Endothelial cell of umbilical vein (primary cell): ENCODE measurements at regions not wholly inside any gene's neighbourhood (a gene's known extent, or its start where the extent isn't known, plus 50 kb on each side); places are given as distances from the start of the nearest gene placed in this dataset.

ENCODE experiments used
- BruUV-seq: library from RNA; stranded (reverse); fragments of 400-500 nt; replicated peaks from 2 replicates; lab custom pipeline; 2021; lab: Mats Ljungman, UMichigan
- CTCF ChIA-PET: fragments of 300-600, 350-600 bp; sonication (Branson Sonifier 250); formaldehyde crosslinking; loops from one replicate; lab custom pipeline; 2021; ENCODE audit warnings: antibody characterized with exemption, inconsistent platforms; lab: Charles Lee
- POLR2A ChIA-PET: fragments of 300-600, 350-600 bp; sonication (Branson Sonifier 250); formaldehyde crosslinking; loops from one replicate; lab custom pipeline; 2021; ENCODE audit warnings: antibody characterized with exemption, inconsistent platforms; lab: Charles Lee
- DNase-seq: peaks from one replicate; pipeline ENCODE4 v3.0.0-alpha.2; 2011; ENCODE audit warnings: low read depth, low spot score
- FAIRE-seq: peaks from 2 replicates; lab custom pipeline; 2011; peaks lifted over from hg19 to GRCh38; lab: Jason Lieb, UNC
- H2AFZ ChIP-seq: 2 replicates; pipeline ENCODE4 v1.6.0; 2012; ENCODE audit warnings: low read depth, low read length, control low read depth, inconsistent platforms
- H3K27ac ChIP-seq: 2 replicates; pipeline ENCODE4 v1.5.1; 2011; ENCODE audit warnings: low read depth, mild to moderate bottlenecking, control low read depth, low read length, moderate library complexity; ENCODE audit not compliant: insufficient read depth
- H3K27me3 ChIP-seq, 2 experiments: 2 replicates each; pipeline versions ENCODE4 v1.6.0 to v1.6.1; 2011; ENCODE audit warnings: low read length in 2 of 2, mixed read lengths in 1 of 2; ENCODE audit not compliant: control insufficient read depth in 2 of 2, insufficient read depth in 2 of 2
- H3K36me3 ChIP-seq, 2 experiments: 2 replicates in 1 of 2; 3 replicates in 1 of 2; pipeline ENCODE4 v1.5.1; 2011; ENCODE audit warnings: low read length in 2 of 2, mild to moderate bottlenecking in 1 of 2, moderate library complexity in 1 of 2; ENCODE audit not compliant: control insufficient read depth in 2 of 2, insufficient read depth in 2 of 2; ENCODE audit errors: extremely low read depth in 1 of 2
- H3K4me1 ChIP-seq: 3 replicates; pipeline ENCODE4 v1.5.1; 2011; ENCODE audit warnings: mild to moderate bottlenecking, low read length; ENCODE audit not compliant: control insufficient read depth, insufficient read depth; ENCODE audit errors: extremely low read depth
- H3K4me2 ChIP-seq: 2 replicates; pipeline ENCODE4 v1.6.1; 2011; ENCODE audit warnings: low read length, control low read depth, mixed read lengths; ENCODE audit not compliant: insufficient read depth
- H3K4me3 ChIP-seq, 3 experiments: fragments of 200-600 bp in 1 of 3; sonication (generic), shearing (Covaris generic) in 1 of 3; replicated peaks in 1 of 3; 2 replicates each; pipeline ENCODE4 v1.5.1; 2011 to 2016; ENCODE audit warnings: control low read depth in 3 of 3, low read length in 3 of 3, mild to moderate bottlenecking in 2 of 3, inconsistent platforms in 1 of 3, low read depth in 1 of 3, moderate library complexity in 1 of 3; ENCODE audit not compliant: insufficient read depth in 1 of 3
- H3K79me2 ChIP-seq: 2 replicates; pipeline ENCODE4 v1.6.0; 2012; ENCODE audit warnings: low read length, inconsistent platforms; ENCODE audit not compliant: control insufficient read depth, insufficient read depth
- H3K9ac ChIP-seq: replicated peaks from 2 replicates; pipeline ENCODE3; 2011; ENCODE audit warnings: low read length, control low read depth; ENCODE audit not compliant: insufficient read depth; ENCODE audit errors: extremely low read depth
- H3K9me1 ChIP-seq: replicated peaks from 3 replicates; pipeline ENCODE4 v1.6.0; 2011; ENCODE audit warnings: mild to moderate bottlenecking, low read length; ENCODE audit not compliant: control insufficient read depth, insufficient read depth; ENCODE audit errors: extremely low read depth
- H3K9me3 ChIP-seq: replicated peaks from 2 replicates; pipeline ENCODE4 v1.5.1; 2012; ENCODE audit warnings: low read length, inconsistent platforms; ENCODE audit not compliant: control insufficient read depth, insufficient read depth
- H4K20me1 ChIP-seq: replicated peaks from 2 replicates; pipeline ENCODE3; 2011; ENCODE audit warnings: mild to moderate bottlenecking, low read length; ENCODE audit not compliant: control insufficient read depth, insufficient read depth; ENCODE audit errors: extremely low read depth
- EZH2 ChIP-seq: IDR thresholded peaks from 2 replicates; pipeline ENCODE4 v1.6.1; 2012; ENCODE audit warnings: borderline replicate concordance, low read depth, mild to moderate bottlenecking, moderate library complexity, low read length, inconsistent platforms; ENCODE audit not compliant: severe bottlenecking
- FOS ChIP-seq: IDR thresholded peaks from 2 replicates; pipeline ENCODE4 v1.6.1; 2011; ENCODE audit warnings: mild to moderate bottlenecking, low read length, moderate library complexity, borderline replicate concordance; ENCODE audit not compliant: insufficient read depth
- GATA2 ChIP-seq: IDR thresholded peaks from 2 replicates; pipeline ENCODE4 v1.7.0; 2011; ENCODE audit warnings: low read depth, mild to moderate bottlenecking, moderate library complexity, mixed read lengths, low read length; ENCODE audit not compliant: insufficient read length, insufficient read depth
- JUN ChIP-seq: IDR thresholded peaks from 2 replicates; pipeline ENCODE4 v1.6.1; 2011; ENCODE audit warnings: borderline replicate concordance, low read depth; ENCODE audit not compliant: insufficient read length, insufficient read depth
- MYC ChIP-seq: IDR thresholded peaks from one replicate; pipeline ENCODE4 v1.6.1; 2011; ENCODE audit warnings: mild to moderate bottlenecking, low read depth, low read length
- POLR2A ChIP-seq: IDR thresholded peaks from 2 replicates; pipeline ENCODE4 v1.6.1; 2012; ENCODE audit warnings: low read depth, mild to moderate bottlenecking, control low read depth, low read length
- POLR2AphosphoS5 ChIP-seq: IDR thresholded peaks from 2 replicates; pipeline ENCODE4 v1.6.1; 2012; ENCODE audit warnings: low read depth, mild to moderate bottlenecking, control low read depth, low read length, moderate library complexity; ENCODE audit not compliant: insufficient read depth
- dilution Hi-C: fragments of 300-500 bp; cut with MboI; formaldehyde crosslinking; loops from one replicate; pipeline ENCODE4 v1.15.0; 2019; ENCODE audit warnings: low sequenced_read_pairs; ENCODE audit not compliant: extremely low pct_ligation_motif_present
- intact Hi-C: fragments of 100-400 bp; cut with micrococcal nuclease; formaldehyde crosslinking; loops from one replicate; pipeline ENCODE4 v1.10.0; 2022
- TF ChIP-seq, protein P1 (sequence below): IDR thresholded peaks from 2 replicates; pipeline ENCODE4 v1.6.1; 2011; ENCODE audit not compliant: insufficient read depth, insufficient read length
- TF ChIP-seq, protein P2 (sequence below), 2 donors: IDR thresholded peaks; 1 replicate in 1 of 2; 2 replicates in 1 of 2; pipeline ENCODE4 v1.5.1; 2011; ENCODE audit warnings: low read length in 2 of 2, mild to moderate bottlenecking in 2 of 2, moderate library complexity in 2 of 2, control low read depth in 1 of 2, inconsistent platforms in 1 of 2, low read depth in 1 of 2; ENCODE audit not compliant: insufficient read depth in 1 of 2; ENCODE audit errors: extremely low read depth in 1 of 2

DNA sequence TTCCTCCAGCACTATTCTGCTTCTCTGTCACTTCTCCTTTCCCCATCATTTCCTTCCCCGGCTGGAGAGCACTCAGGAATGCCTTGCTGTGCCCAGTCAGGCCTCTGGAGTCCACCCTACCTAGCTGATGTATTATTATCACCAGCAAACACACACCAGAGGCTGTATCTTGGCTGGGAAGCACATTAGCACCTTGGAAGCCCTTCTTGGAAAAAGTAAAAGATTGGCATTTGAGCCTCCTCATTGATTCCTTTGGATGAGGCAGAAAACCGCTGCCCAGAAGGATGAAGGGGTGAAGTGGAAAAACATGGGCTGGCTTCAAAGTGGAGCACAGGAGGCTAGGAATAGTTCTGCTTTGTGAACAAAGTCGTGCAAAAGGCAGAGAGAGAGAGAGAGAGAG, 244.3 kb downstream of the RPLP1 start:
- intact Hi-C loops (no loop called here), dilution Hi-C loops (no loop called here)
- ChIA-PET POLR2A (no interaction called here), CTCF (no interaction called here)
- no TSS peak for BruUV-seq
- no peak for TF ChIP-seq POLR2AphosphoS5
- TF ChIP-seq FOS = no peak
- TF ChIP-seq POLR2A = no peak
- no peak for TF ChIP-seq MYC
- no peak for TF ChIP-seq JUN
- TF ChIP-seq, protein P1, sequence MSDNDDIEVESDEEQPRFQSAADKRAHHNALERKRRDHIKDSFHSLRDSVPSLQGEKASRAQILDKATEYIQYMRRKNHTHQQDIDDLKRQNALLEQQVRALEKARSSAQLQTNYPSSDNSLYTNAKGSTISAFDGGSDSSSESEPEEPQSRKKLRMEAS = no peak
- Histone ChIP-seq H3K36me3 (no peaks in the 10 kb centered on the region), H3K4me1 (no peaks in the 10 kb centered on the region), H3K9me1 (no peaks in the 10 kb centered on the region), H3K27me3 (peaks cover 0 to 2% of the 10 kb centered on the region in 2 experiments), H3K9ac (no peak overlapping the region), H4K20me1 (no peaks in the 10 kb centered on the region), H3K4me2 (no peak overlapping the region), H3K27ac (no peak overlapping the region), H3K79me2 (no peaks in the 10 kb centered on the region), H3K9me3 (no peaks in the 10 kb centered on the region), H2AFZ (no peak overlapping the region), H3K4me3 (no peak overlapping the region)
- no peak for FAIRE-seq
- DNase-seq = no peak

DNA sequence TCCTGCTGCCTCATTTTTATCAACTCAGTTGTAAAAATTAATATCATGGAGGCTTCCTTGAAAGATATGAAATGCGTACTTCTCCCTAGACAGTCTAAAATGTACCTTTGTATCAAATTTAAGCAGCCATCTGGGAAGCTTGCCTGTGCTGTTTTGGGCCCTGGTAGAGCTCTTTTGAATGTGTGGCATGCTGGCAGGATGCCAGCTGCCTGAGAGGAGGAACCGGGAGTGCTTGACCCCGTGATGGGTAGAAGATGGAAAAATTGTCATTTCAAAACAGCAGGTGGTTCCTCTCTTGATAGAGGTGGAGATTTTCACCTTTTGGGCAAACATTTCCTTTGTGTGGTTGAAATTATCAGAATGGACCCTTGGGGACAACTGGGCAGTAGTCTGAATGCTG, 245.3 kb downstream of the RPLP1 start:
- no peak overlapping the region for H3K4me3 ChIP-seq
- dilution Hi-C loops (no loop called here), intact Hi-C loops (no loop called here)
- H3K9me1 ChIP-seq = no peaks in the 10 kb centered on the region
- ChIA-PET POLR2A (no interaction called here), CTCF (no interaction called here)
- no peaks in the 10 kb centered on the region for H3K4me1 ChIP-seq
- no peaks in the 10 kb centered on the region for H3K79me2 ChIP-seq
- H3K27me3 ChIP-seq = peaks cover 0 to 2% of the 10 kb centered on the region in 2 experiments
- no peaks in the 10 kb centered on the region for H3K9me3 ChIP-seq
- no peak for FAIRE-seq
- no peak overlapping the region for H3K4me2 ChIP-seq
- no peak overlapping the region for H3K9ac ChIP-seq
- H3K27ac ChIP-seq = no peak overlapping the region
- no peaks in the 10 kb centered on the region for H3K36me3 ChIP-seq
- no TSS peak for BruUV-seq
- H2AFZ ChIP-seq = no peak overlapping the region
- no peak for DNase-seq
- TF ChIP-seq POLR2A = no peak
- no peak for TF ChIP-seq FOS
- TF ChIP-seq POLR2AphosphoS5 = no peak
- TF ChIP-seq, protein P1 = no peak
- TF ChIP-seq EZH2 = no peak
- TF ChIP-seq JUN = no peak
- TF ChIP-seq, protein P2, sequence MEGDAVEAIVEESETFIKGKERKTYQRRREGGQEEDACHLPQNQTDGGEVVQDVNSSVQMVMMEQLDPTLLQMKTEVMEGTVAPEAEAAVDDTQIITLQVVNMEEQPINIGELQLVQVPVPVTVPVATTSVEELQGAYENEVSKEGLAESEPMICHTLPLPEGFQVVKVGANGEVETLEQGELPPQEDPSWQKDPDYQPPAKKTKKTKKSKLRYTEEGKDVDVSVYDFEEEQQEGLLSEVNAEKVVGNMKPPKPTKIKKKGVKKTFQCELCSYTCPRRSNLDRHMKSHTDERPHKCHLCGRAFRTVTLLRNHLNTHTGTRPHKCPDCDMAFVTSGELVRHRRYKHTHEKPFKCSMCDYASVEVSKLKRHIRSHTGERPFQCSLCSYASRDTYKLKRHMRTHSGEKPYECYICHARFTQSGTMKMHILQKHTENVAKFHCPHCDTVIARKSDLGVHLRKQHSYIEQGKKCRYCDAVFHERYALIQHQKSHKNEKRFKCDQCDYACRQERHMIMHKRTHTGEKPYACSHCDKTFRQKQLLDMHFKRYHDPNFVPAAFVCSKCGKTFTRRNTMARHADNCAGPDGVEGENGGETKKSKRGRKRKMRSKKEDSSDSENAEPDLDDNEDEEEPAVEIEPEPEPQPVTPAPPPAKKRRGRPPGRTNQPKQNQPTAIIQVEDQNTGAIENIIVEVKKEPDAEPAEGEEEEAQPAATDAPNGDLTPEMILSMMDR (IDR thresholded peaks at IDR 0.05; ENCODE audit: extremely low read depth in 1 of 2, insufficient read depth in 1 of 2, low read depth in 1 of 2, low read length in 2 of 2) = no peak
- TF ChIP-seq MYC = no peak
- no peak for TF ChIP-seq GATA2
- H4K20me1 ChIP-seq = no peaks in the 10 kb centered on the region
